Left lung (tissue), 4 donors: ENCODE measurements at regions not wholly inside any gene's neighbourhood (a gene's known extent, or its start where the extent isn't known, plus 50 kb on each side); places are given as distances from the start of the nearest gene placed in this dataset.

Source experiments
- ATAC-seq: fragments of 200-7000 bp; cut with Tn5 transposase; one replicate; pipeline ENCODE4 v1.9.1; 2020; ENCODE audit warnings: moderate library complexity
- DNase-seq, 4 donors: peaks; one replicate each; pipeline ENCODE4 v3.0.0-alpha.2; 2013 to 2020
- H3K27ac ChIP-seq, 2 donors: fragments of 200-600 bp; sonication (generic) in 1 of 2; one replicate each; pipeline versions ENCODE4 v1.5.0 to v1.8.0; 2020 to 2021
- H3K27me3 ChIP-seq, 2 donors: fragments of 200-600 bp; sonication (generic) in 1 of 2; one replicate each; pipeline versions ENCODE4 v1.5.0 to v1.8.0; 2020 to 2021
- H3K36me3 ChIP-seq, 2 donors: fragments of 200-600 bp; sonication (generic) in 1 of 2; one replicate each; pipeline versions ENCODE4 v1.5.0 to v1.8.0; 2020 to 2021
- H3K4me1 ChIP-seq, 2 donors: fragments of 200-600 bp; one replicate each; pipeline ENCODE4 v1.8.0; 2021
- H3K4me3 ChIP-seq, 2 donors: fragments of 200-600 bp; sonication (generic) in 1 of 2; one replicate each; pipeline versions ENCODE4 v1.5.0 to v1.8.0; 2020 to 2021; ENCODE audit warnings: mild to moderate bottlenecking in 1 of 2
- H3K9me3 ChIP-seq, 2 donors: fragments of 200-600 bp; sonication (generic) in 1 of 2; one replicate each; pipeline versions ENCODE4 v1.5.0 to v1.8.0; 2020 to 2021
- CTCF ChIP-seq, 2 donors: fragments of 200-600 bp; sonication (generic) in 1 of 2; IDR thresholded peaks; one replicate each; pipeline versions ENCODE4 v1.5.0 to v1.8.0; 2021; ENCODE audit warnings: antibody characterized with exemption in 2 of 2
- intact Hi-C, 2 donors: fragments of 100-400 bp; cut with DNase I; formaldehyde crosslinking; loops; one replicate each; pipeline versions ENCODE4 v1.11.2 to v1.14.2; 2022
- donor health status: DM: no; HTN: yes; CAD: no.
- donor health status: DM: no; HTN: no; CAD: no.

- intact Hi-C loops, result no loop called here
- Histone ChIP-seq H3K36me3 (no peaks in the 10 kb centered on the region), H3K4me1 (no peaks in the 10 kb centered on the region), H3K27ac (no peak overlapping the region), H3K4me3 (no peak overlapping the region), H3K27me3 (no peaks in the 10 kb centered on the region), H3K9me3 (no peaks in the 10 kb centered on the region)
- ATAC-seq (no peak), DNase-seq (no peak)
- no peak for TF ChIP-seq CTCF (IDR thresholded peaks at IDR 0.05)
Measured at GRCh38 chr20:52789716-52790115, 182.4 kb upstream of the TSHZ2 start.

- Histone ChIP-seq H3K4me1 (no peaks in the 10 kb centered on the region), H3K36me3 (no peaks in the 10 kb centered on the region), H3K27ac (no peak overlapping the region), H3K9me3 (no peaks in the 10 kb centered on the region), H3K27me3 (no peaks in the 10 kb centered on the region), H3K4me3 (no peak overlapping the region)
- ATAC-seq (no peak), DNase-seq (no peak)
- no peak for TF ChIP-seq CTCF (IDR thresholded peaks at IDR 0.05)
- intact Hi-C loops, result no loop called here
Measured at GRCh38 chr20:52787962-52788361, 184.2 kb upstream of the TSHZ2 start.

- Histone ChIP-seq H3K27me3 (no peaks in the 10 kb centered on the region), H3K27ac (no peak overlapping the region), H3K4me1 (no peaks in the 10 kb centered on the region), H3K9me3 (no peaks in the 10 kb centered on the region), H3K36me3 (no peaks in the 10 kb centered on the region), H3K4me3 (no peak overlapping the region)
- intact Hi-C loops, result no loop called here
- ATAC-seq (no peak), DNase-seq (no peak)
- TF ChIP-seq CTCF (IDR thresholded peaks at IDR 0.05), result no peak
Measured at GRCh38 chr20:52787216-52787615, 184.9 kb upstream of the TSHZ2 start.

- no peaks in the 10 kb centered on the region for H3K4me1 ChIP-seq
- H3K4me3 ChIP-seq, result no peak overlapping the region
- ATAC-seq (no peak), DNase-seq (peak in 1 of 4 donors; percentile 22)
- TF ChIP-seq CTCF (IDR thresholded peaks at IDR 0.05), result no peak
- no peaks in the 10 kb centered on the region for H3K27me3 ChIP-seq
- no peaks in the 10 kb centered on the region for H3K9me3 ChIP-seq
- H3K27ac ChIP-seq, result no peak overlapping the region
- intact Hi-C loops, result no loop called here
- no peaks in the 10 kb centered on the region for H3K36me3 ChIP-seq
Measured at GRCh38 chr20:52785679-52786078, 186.5 kb upstream of the TSHZ2 start.

- Histone ChIP-seq H3K27me3 (no peaks in the 10 kb centered on the region), H3K9me3 (no peaks in the 10 kb centered on the region), H3K4me1 (no peaks in the 10 kb centered on the region), H3K36me3 (no peaks in the 10 kb centered on the region), H3K27ac (no peak overlapping the region), H3K4me3 (no peak overlapping the region)
- DNase-seq (no peak), ATAC-seq (no peak)
- intact Hi-C loops, result no loop called here
- TF ChIP-seq CTCF (IDR thresholded peaks at IDR 0.05), result no peak
Measured at GRCh38 chr20:52783769-52784168, 188.4 kb upstream of the TSHZ2 start.
